K562 (cell line): ENCODE measurements at regions not wholly inside any gene's neighbourhood (a gene's known extent, or its start where the extent isn't known, plus 50 kb on each side); places are given as distances from the start of the nearest gene placed in this dataset.

ENCODE experiments used
- EHMT2 ChIP-seq: fragments of 450-650 bp; IDR thresholded peaks from 2 replicates; pipeline ENCODE4 v1.6.1; 2018; ENCODE audit warnings: antibody characterized with exemption
- FOS ChIP-seq: IDR thresholded peaks from 3 replicates; pipeline ENCODE4 v1.6.1; 2011; ENCODE audit not compliant: insufficient read length; ENCODE audit errors: extremely low read depth
- MAX ChIP-seq: sonication (generic); formaldehyde crosslinking; IDR thresholded peaks from 2 replicates; pipeline ENCODE4 v1.9.0; 2022; ENCODE audit warnings: mild to moderate bottlenecking, missing genetic modification reagents
- RFX7 ChIP-seq: fragments of 250-450 bp; sonication (Bioruptor Pico); IDR thresholded peaks from 2 replicates; pipeline ENCODE4 v1.5.1; 2021; ENCODE audit warnings: mild to moderate bottlenecking
- SMARCA5 ChIP-seq: fragments of 450-650 bp; IDR thresholded peaks from 2 replicates; pipeline ENCODE4 v1.6.1; 2016
- STAT6 ChIP-seq: sonication (generic); formaldehyde crosslinking; IDR thresholded peaks from 2 replicates; pipeline ENCODE4 v1.8.1; 2023; ENCODE audit warnings: mild to moderate bottlenecking, missing genetic modification reagents
- ZBTB40 ChIP-seq, 2 experiments: fragments of 450-650 bp in 1 of 2; sonication (generic) in 1 of 2; formaldehyde crosslinking in 1 of 2; IDR thresholded peaks; 2 replicates each; pipeline versions ENCODE4 v1.7.1 to v1.9.0; 2016 to 2022; ENCODE audit warnings: inconsistent platforms in 1 of 2, mild to moderate bottlenecking in 1 of 2, missing genetic modification reagents in 1 of 2
- ZNF146 ChIP-seq: IDR thresholded peaks from one replicate; pipeline ENCODE4 v1.6.1; 2018; ENCODE audit warnings: missing compliant biosample characterization; ENCODE audit not compliant: unreplicated experiment
- ZNF280A ChIP-seq: fragments of 450-650 bp; IDR thresholded peaks from 2 replicates; pipeline ENCODE4 v1.6.1; 2018; ENCODE audit warnings: mild to moderate bottlenecking, low read depth; ENCODE audit not compliant: partially characterized antibody

DNA sequence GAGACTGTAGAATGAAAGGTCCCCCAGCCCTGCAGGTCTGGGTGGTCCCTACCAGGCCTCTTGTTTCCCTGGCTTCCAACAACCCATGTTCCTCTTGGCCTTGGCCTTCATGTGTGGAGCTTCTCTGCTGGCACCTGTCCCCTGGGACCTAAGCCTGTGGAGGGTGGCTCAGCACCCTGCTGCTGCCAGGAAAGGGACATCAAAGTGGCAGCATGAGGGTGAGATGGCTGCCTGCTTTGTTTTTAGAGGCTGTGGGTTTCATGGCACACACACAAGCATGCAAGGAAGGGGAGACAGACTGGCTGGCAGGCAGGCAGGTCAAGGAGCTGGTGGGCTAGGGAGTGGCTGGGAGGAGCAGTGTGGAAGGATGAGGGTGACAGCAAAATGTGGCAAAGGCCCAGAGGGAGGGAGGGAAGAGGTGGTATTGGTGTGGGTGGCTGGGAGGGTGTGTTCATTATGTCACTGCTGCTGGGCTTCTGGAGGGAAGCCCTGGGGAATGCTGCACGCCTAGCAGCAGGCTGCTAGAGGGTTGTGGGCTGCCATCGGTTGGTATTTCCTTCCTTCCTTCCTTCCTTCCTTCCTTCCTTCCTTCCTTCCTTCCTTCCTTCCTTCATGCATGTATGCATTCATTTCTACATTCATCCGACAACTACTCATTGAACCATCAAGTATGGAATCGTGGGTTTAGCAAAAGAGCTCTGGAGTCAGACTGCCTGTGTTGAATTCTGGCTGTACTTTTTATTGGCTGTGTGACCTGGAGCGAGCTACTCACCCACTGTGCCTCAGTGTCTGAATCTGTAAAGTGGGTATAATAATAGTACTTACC is 128.7 kb upstream of the PJA1 start (continued):
- TF ChIP-seq ZBTB40 (IDR thresholded peaks at IDR 0.05), result no peak
- no peak for TF ChIP-seq ZBTB40 (CRISPR knock-in tag; IDR thresholded peaks at IDR 0.05)
- TF ChIP-seq ZNF146 (CRISPR knock-in tag), result no peak
- no peak for TF ChIP-seq FOS
- TF ChIP-seq SMARCA5, result no peak
- no peak for TF ChIP-seq MAX
- no peak for TF ChIP-seq ZNF280A
- TF ChIP-seq RFX7 (CRISPR knock-in tag), result no peak
- TF ChIP-seq STAT6 (CRISPR knock-in tag), result no peak
- TF ChIP-seq EHMT2, result no peak
- TF ChIP-seq, all 486 proteins: peak for 0
